Prostate gland (tissue), 2 donors: ENCODE measurements at regions not wholly inside any gene's neighbourhood (a gene's known extent, or its start where the extent isn't known, plus 50 kb on each side); places are given as distances from the start of the nearest gene placed in this dataset.
"Not testable (repeated sequence)": the region's sequence is repeated elsewhere in the genome, so short reads cannot be mapped to it uniquely, and the experiment has no call there.

Experiments
- DNase-seq: peaks from one replicate; pipeline ENCODE4 v3.0.0-alpha.2; 2019; ENCODE audit warnings: low spot score
- H3K27ac ChIP-seq, 2 donors: fragments of 200-600 bp; sonication (generic); 2 replicates each; pipeline ENCODE4 v1.5.1; 2017 to 2019
- H3K27me3 ChIP-seq: fragments of 200-600 bp; sonication (generic); replicated peaks from 2 replicates; pipeline ENCODE4 v1.5.1; 2019; ENCODE audit not compliant: insufficient read depth
- H3K36me3 ChIP-seq, 2 donors: fragments of 200-600 bp; sonication (generic); 1 replicate in 1 of 2; 2 replicates in 1 of 2; pipeline versions ENCODE4 v1.5.1 to v1.8.1; 2017 to 2019
- H3K4me1 ChIP-seq: fragments of 200-600 bp; sonication (generic); replicated peaks from 2 replicates; pipeline ENCODE4 v1.5.1; 2019
- H3K4me3 ChIP-seq, 2 donors: fragments of 200-600 bp; sonication (generic); 2 replicates each; pipeline ENCODE4 v1.5.1; 2017 to 2019
- H3K9me3 ChIP-seq: fragments of 200-600 bp; sonication (generic); 2 replicates; pipeline ENCODE4 v1.5.1; 2017
- POLR2A ChIP-seq: fragments of 450-650 bp; IDR thresholded peaks from one replicate; pipeline ENCODE4 v1.6.1; 2016; ENCODE audit warnings: antibody characterized with exemption, mild to moderate bottlenecking
- POLR2AphosphoS5 ChIP-seq: sonication (generic); formaldehyde crosslinking; IDR thresholded peaks from one replicate; pipeline ENCODE4 v1.6.1; 2017; ENCODE audit warnings: antibody characterized with exemption
- WGBS: methylation state at CpG from one replicate; pipeline ENCODE4 v1.1.5; 2018; 5-methylcytosine and 5-hydroxymethylcytosine counted together
- intact Hi-C: fragments of 100-400 bp; cut with DNase I; formaldehyde crosslinking; loops from one replicate; pipeline ENCODE4 v1.14.2; 2022
- TF ChIP-seq, protein P1 (sequence below), 4 experiments: fragments of 200-600 bp in 2 of 4; fragments of 450-650 bp in 2 of 4; sonication (generic) in 2 of 4; IDR thresholded peaks; 1 replicate in 3 of 4; 2 replicates in 1 of 4; pipeline ENCODE4 v1.5.1; 2016 to 2019; ENCODE audit warnings: antibody characterized with exemption in 4 of 4, mild to moderate bottlenecking in 2 of 4, moderate library complexity in 2 of 4

DNA sequence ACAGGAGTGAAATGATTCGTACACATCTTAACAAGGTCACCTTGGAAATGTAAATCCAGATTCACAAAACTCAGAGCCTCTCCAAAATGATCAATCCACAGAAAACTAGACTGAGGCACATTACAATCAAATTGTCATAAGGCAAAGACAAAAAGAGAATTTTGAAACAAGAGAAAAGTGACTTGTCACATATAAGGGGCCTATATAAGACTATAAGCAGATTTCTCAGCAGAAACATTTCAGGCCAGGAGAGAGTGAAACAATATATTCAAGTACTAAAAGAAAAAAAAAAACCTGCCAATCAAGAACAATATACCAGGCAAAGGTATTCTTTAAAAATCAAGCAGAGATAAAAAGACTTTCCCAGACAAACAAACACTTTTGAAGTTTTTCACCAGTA, 429.1 kb downstream of the BCAT1 start:
- Histone ChIP-seq H3K27ac (no peak overlapping the region), H3K4me1 (no peaks in the 10 kb centered on the region), H3K36me3 (no peaks in the 10 kb centered on the region), H3K4me3 (no peak overlapping the region), H3K27me3 (no peaks in the 10 kb centered on the region), H3K9me3 (no peaks in the 10 kb centered on the region)
- 94% methylated on average over 1 of the region's 1 CpG for WGBS
- TF ChIP-seq, protein P1, sequence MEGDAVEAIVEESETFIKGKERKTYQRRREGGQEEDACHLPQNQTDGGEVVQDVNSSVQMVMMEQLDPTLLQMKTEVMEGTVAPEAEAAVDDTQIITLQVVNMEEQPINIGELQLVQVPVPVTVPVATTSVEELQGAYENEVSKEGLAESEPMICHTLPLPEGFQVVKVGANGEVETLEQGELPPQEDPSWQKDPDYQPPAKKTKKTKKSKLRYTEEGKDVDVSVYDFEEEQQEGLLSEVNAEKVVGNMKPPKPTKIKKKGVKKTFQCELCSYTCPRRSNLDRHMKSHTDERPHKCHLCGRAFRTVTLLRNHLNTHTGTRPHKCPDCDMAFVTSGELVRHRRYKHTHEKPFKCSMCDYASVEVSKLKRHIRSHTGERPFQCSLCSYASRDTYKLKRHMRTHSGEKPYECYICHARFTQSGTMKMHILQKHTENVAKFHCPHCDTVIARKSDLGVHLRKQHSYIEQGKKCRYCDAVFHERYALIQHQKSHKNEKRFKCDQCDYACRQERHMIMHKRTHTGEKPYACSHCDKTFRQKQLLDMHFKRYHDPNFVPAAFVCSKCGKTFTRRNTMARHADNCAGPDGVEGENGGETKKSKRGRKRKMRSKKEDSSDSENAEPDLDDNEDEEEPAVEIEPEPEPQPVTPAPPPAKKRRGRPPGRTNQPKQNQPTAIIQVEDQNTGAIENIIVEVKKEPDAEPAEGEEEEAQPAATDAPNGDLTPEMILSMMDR (IDR thresholded peaks at IDR 0.05), result no peak
- TF ChIP-seq POLR2AphosphoS5 (no peak), POLR2A (no peak)
- no peak for DNase-seq
- intact Hi-C loops, result no loop called here

DNA sequence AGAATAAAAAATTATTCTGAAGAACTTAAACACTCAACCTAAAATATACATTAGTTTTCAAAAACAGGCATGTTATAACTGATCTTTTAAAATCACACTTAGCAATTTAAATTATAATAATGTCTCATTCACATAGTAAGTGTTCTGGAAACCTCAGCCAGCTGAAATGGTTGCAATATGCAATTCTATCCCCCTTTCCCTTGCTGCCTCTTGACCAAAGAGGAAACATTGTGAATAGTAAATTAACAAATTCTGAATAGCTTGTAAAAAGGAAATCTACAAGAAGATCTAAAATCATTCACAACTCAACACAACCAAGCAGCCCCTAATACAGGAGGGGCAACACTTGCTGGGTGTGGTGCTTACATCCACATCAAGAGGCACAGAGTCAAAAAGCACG, 431.9 kb downstream of the BCAT1 start:
- no peaks in the 10 kb centered on the region for H3K27me3 ChIP-seq
- no peak overlapping the region for H3K4me3 ChIP-seq
- no peak for TF ChIP-seq POLR2AphosphoS5
- TF ChIP-seq POLR2A, result no peak
- TF ChIP-seq, protein P1 (IDR thresholded peaks at IDR 0.05), result no peak
- H3K36me3 ChIP-seq, result no peaks in the 10 kb centered on the region
- H3K9me3 ChIP-seq, result no peaks in the 10 kb centered on the region
- intact Hi-C loops, result no loop called here
- no peak for DNase-seq
- WGBS, result 76% methylated on average over 1 of the region's 1 CpG
- H3K4me1 ChIP-seq, result no peaks in the 10 kb centered on the region
- H3K27ac ChIP-seq, result no peak overlapping the region

DNA sequence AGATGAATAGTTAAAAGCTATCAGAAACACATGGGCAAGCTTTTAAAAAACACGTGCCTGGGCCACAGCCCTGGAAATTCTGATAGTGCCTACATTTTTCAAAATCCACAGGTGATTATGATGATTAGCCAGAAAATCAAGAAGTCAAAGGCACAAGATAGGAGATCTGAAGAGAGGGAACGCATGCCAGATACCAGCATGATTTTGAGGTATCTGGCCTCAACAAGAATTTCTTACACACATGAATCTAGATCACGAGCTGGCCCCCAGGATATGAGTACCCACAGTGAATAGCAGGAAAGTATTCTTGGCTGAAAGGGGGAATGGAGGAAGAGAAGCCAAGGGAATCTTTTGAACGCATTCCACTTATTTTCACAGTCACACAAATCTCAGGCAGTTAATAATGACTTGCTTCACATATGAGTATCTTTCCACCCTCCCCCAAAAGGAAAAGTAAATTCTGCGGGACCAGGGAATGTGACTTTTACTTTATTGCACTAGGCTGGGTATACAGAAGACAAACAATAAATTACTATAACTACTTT, 438.2 kb downstream of the BCAT1 start:
- WGBS, result 78% methylated on average over 5 of the region's 5 CpGs
- H3K36me3 ChIP-seq, result no peaks in the 10 kb centered on the region
- no peak overlapping the region for H3K27ac ChIP-seq
- intact Hi-C loops, result no loop called here
- TF ChIP-seq, protein P1 (IDR thresholded peaks at IDR 0.05), result no peak
- TF ChIP-seq POLR2A (no peak), POLR2AphosphoS5 (no peak)
- no peaks in the 10 kb centered on the region for H3K27me3 ChIP-seq
- DNase-seq, result no peak
- no peaks in the 10 kb centered on the region for H3K9me3 ChIP-seq
- no peaks in the 10 kb centered on the region for H3K4me1 ChIP-seq
- H3K4me3 ChIP-seq, result no peak overlapping the region

DNA sequence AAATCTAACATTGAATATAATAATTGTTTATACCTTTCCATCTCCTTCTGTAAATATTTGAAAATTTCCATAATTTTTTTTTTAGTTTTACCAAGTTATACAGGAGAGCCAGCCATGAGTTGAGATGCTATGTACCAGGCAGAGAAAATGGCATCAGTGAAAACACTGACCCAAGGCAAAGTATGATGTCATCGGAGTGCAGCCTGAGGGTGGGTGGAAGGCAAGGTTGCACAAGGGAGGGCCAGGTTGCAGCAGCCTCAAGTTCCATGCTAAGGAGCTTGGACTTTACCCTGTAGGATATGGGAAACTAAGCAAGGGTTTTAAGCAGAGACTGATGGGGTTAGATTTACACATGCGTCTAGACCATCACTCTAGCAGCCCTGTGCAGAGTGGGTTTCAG, 441.1 kb downstream of the BCAT1 start:
- TF ChIP-seq, protein P1 (IDR thresholded peaks at IDR 0.05), result no peak
- TF ChIP-seq POLR2A, result no peak
- no peak for TF ChIP-seq POLR2AphosphoS5
- Histone ChIP-seq H3K4me3 (no peak overlapping the region), H3K27me3 (no peaks in the 10 kb centered on the region), H3K36me3 (no peaks in the 10 kb centered on the region), H3K9me3 (no peaks in the 10 kb centered on the region), H3K27ac (no peak overlapping the region), H3K4me1 (no peaks in the 10 kb centered on the region)
- DNase-seq, result no peak
- 92% methylated on average over 2 of the region's 2 CpGs for WGBS
- intact Hi-C loops, result no loop called here

DNA sequence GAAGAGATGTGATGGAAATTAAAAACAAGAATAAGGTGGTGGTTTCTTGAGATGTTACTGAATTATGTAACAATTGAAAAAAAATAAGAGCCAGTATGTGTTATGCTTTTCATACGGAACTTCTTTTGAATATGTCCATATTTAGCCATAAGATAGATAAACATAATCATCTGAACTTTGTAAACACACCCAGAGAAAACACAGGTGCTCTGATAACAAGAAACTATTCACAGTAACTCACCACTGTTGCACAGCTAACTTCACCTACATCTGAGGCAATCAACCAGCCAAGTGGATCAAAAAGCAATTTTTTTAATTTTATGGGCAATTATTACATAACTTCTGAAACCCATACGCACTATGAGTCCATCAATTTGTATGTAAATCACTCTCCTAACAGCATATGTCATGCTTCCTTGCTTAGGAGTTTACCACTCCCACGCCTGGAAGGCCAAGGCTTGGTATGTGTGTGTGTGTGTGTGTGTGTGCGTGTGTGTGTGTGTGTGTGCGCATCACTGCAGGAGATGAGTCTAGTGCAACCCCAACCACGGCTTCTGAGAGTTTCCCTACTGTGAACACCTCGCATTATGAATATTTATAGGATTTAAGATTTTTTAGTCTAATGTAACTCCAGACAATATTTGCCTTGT, 443.4 kb downstream of the BCAT1 start:
- no peak for DNase-seq
- intact Hi-C loops, result no loop called here
- H3K4me1 ChIP-seq, result no peaks in the 10 kb centered on the region
- 84% methylated on average over 7 of the region's 7 CpGs for WGBS
- TF ChIP-seq POLR2A (no peak), POLR2AphosphoS5 (no peak)
- TF ChIP-seq, protein P1 (IDR thresholded peaks at IDR 0.05), result no peak
- no peaks in the 10 kb centered on the region for H3K9me3 ChIP-seq
- H3K36me3 ChIP-seq, result no peaks in the 10 kb centered on the region
- no peak overlapping the region for H3K4me3 ChIP-seq
- H3K27ac ChIP-seq, result no peak overlapping the region
- H3K27me3 ChIP-seq, result no peaks in the 10 kb centered on the region

DNA sequence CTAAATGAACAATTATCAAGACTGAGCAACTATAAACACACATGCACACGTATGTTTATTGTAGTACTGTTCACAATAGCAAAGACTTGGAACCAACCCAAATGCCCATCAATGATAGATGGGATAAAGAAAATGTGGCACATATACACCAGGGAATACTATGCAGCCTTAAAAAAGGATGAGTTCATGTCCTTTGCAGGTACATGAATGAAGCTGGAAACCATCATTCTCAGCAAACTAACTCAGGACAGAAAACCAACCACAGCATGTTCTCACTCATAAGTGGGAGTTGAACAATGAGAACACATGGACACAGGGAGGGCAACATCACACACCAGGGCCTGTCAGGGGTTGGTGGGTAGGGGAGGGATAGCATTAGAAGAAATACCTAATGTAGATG, 445.4 kb downstream of the BCAT1 start:
- H3K36me3 ChIP-seq, H3K27me3 ChIP-seq, intact Hi-C loops, H3K27ac ChIP-seq, DNase-seq, H3K9me3 ChIP-seq, H3K4me1 ChIP-seq, H3K4me3 ChIP-seq: not testable (repeated sequence)
- 100% methylated on average over 1 of the region's 1 CpG for WGBS
